ENCODE measurements at regions not wholly inside any gene's neighbourhood (a gene's known extent, or its start where the extent isn't known, plus 50 kb on each side); places are given as distances from the start of the nearest gene placed in this dataset.

DNA sequence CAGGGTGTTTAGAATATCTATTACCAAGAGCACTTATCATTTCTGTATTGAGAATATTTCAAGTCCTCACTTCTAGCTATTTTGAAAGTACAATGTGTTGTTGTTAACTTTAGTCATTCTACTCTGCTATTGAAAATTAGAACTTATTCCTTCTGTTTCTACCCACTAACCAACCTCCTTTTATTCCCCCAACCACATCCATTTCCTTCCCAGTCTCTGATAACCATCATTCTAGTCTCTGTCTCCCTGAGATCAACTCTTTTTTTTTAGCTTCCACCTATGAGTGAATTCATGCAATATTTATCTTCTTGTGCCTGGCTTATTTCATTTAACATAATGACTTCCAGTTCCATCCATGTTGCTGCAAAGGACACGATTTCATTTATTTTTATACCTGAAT lies 290.6 kb upstream of the OR4E1 start:
- no peaks in the 10 kb centered on the region for H3K9me3 ChIP-seq (ENCODE audit: control insufficient read depth, insufficient read depth, low read length)
- H3K4me1 ChIP-seq (ENCODE audit: control insufficient read depth, low read length), result no peaks in the 10 kb centered on the region
- H3K9me2 ChIP-seq (replicated peaks; ENCODE audit: control insufficient read depth, low read length), result no peaks in the 10 kb centered on the region
- H4K20me1 ChIP-seq (ENCODE audit: control insufficient read depth, insufficient read depth, low read depth, low read length), result no peaks in the 10 kb centered on the region
- H3K36me3 ChIP-seq (ENCODE audit: control insufficient read depth, low read length), result no peaks in the 10 kb centered on the region
- TF ChIP-seq EZH2phosphoT487 (IDR thresholded peaks at IDR 0.05; ENCODE audit: borderline replicate concordance, low read length), result no peak
- TF ChIP-seq, protein P1, sequence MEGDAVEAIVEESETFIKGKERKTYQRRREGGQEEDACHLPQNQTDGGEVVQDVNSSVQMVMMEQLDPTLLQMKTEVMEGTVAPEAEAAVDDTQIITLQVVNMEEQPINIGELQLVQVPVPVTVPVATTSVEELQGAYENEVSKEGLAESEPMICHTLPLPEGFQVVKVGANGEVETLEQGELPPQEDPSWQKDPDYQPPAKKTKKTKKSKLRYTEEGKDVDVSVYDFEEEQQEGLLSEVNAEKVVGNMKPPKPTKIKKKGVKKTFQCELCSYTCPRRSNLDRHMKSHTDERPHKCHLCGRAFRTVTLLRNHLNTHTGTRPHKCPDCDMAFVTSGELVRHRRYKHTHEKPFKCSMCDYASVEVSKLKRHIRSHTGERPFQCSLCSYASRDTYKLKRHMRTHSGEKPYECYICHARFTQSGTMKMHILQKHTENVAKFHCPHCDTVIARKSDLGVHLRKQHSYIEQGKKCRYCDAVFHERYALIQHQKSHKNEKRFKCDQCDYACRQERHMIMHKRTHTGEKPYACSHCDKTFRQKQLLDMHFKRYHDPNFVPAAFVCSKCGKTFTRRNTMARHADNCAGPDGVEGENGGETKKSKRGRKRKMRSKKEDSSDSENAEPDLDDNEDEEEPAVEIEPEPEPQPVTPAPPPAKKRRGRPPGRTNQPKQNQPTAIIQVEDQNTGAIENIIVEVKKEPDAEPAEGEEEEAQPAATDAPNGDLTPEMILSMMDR (IDR thresholded peaks at IDR 0.05; ENCODE audit: low read depth, low read length, poor library complexity, severe bottlenecking), result no peak
- H3F3A ChIP-seq (ENCODE audit: control insufficient read depth, insufficient read depth), result no peaks in the 10 kb centered on the region
- no peaks in the 10 kb centered on the region for H3K27me3 ChIP-seq (ENCODE audit: control insufficient read depth, low read length)
- H3K79me2 ChIP-seq (ENCODE audit: control insufficient read depth, low read length), result no peaks in the 10 kb centered on the region
- no peak overlapping the region for H3K27ac ChIP-seq (ENCODE audit: low read depth, low read length)
- no peak overlapping the region for H3K4me3 ChIP-seq (ENCODE audit: low read length)
- H3K4me2 ChIP-seq (ENCODE audit: low read length), result no peak overlapping the region

DNA sequence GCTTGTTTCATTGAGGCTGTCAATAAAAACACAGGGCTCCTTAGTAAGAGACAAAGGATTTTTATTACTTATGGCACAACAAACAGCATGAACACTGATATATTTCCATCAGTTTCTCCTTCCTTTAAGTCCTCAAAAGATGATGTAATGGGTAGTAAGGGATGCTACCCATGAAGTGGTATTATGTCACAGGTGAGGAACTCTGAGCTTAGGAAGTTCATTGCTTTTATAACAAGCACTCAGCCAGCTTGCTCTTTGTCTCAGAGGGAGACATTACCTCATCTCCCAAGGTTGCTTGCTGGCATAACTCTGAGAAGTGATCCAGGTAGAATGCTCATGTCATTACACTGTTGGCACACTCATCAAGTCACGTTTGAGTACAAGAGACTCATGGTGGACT lies 287.0 kb upstream of the OR4E1 start:
- Histone ChIP-seq H3K9me3 (ENCODE audit: control insufficient read depth, insufficient read depth, low read length) (no peaks in the 10 kb centered on the region), H3F3A (ENCODE audit: control insufficient read depth, insufficient read depth) (no peaks in the 10 kb centered on the region), H3K4me3 (ENCODE audit: low read length) (no peak overlapping the region), H3K27me3 (ENCODE audit: control insufficient read depth, low read length) (0 out of 2 replicates have a peak, but pooled peaks cover 3% of the 10 kb centered on the region), H3K79me2 (ENCODE audit: control insufficient read depth, low read length) (no peaks in the 10 kb centered on the region), H4K20me1 (ENCODE audit: control insufficient read depth, insufficient read depth, low read depth, low read length) (no peaks in the 10 kb centered on the region), H3K4me2 (ENCODE audit: low read length) (no peak overlapping the region), H3K36me3 (ENCODE audit: control insufficient read depth, low read length) (no peaks in the 10 kb centered on the region), H3K27ac (ENCODE audit: low read depth, low read length) (no peak overlapping the region), H3K4me1 (ENCODE audit: control insufficient read depth, low read length) (no peaks in the 10 kb centered on the region), H3K9me2 (replicated peaks; ENCODE audit: control insufficient read depth, low read length) (no peaks in the 10 kb centered on the region)
- TF ChIP-seq, protein P1 (IDR thresholded peaks at IDR 0.05; ENCODE audit: low read depth, low read length, poor library complexity, severe bottlenecking), result no peak
- TF ChIP-seq EZH2phosphoT487 (IDR thresholded peaks at IDR 0.05; ENCODE audit: borderline replicate concordance, low read length), result no peak

DNA sequence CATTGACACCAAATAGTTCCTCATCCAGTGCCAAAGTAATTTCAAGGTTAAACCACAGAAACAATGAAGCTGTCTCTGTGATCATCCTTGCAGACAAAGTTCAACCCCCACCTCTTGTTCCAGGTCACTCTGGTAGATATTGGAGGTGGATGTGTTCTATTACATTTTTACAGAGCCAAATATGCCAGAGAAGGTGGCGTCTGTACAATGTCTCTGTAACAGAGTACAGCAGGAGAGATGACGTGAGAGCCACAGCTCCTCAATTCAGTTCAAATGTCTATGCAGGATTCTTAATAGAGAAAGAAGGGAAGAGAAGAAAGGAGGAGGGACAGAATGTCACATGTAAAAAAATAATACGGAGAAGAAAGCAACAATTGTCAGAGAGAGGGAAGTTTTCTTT lies 268.3 kb upstream of the OR4E1 start:
- Histone ChIP-seq H3K4me2 (ENCODE audit: low read length) (no peak overlapping the region), H3K27ac (ENCODE audit: low read depth, low read length) (no peak overlapping the region), H3K27me3 (ENCODE audit: control insufficient read depth, low read length) (peaks cover 17% of the 10 kb centered on the region), H3K9me3 (ENCODE audit: control insufficient read depth, insufficient read depth, low read length) (no peaks in the 10 kb centered on the region), H3K4me3 (ENCODE audit: low read length) (no peak overlapping the region), H3F3A (ENCODE audit: control insufficient read depth, insufficient read depth) (no peaks in the 10 kb centered on the region), H3K9me2 (replicated peaks; ENCODE audit: control insufficient read depth, low read length) (no peaks in the 10 kb centered on the region), H4K20me1 (ENCODE audit: control insufficient read depth, insufficient read depth, low read depth, low read length) (no peaks in the 10 kb centered on the region), H3K4me1 (ENCODE audit: control insufficient read depth, low read length) (peaks cover 4% of the 10 kb centered on the region; the same call in 1 of the 2 replicates), H3K36me3 (ENCODE audit: control insufficient read depth, low read length) (no peaks in the 10 kb centered on the region), H3K79me2 (ENCODE audit: control insufficient read depth, low read length) (no peaks in the 10 kb centered on the region)
- TF ChIP-seq EZH2phosphoT487 (IDR thresholded peaks at IDR 0.05; ENCODE audit: borderline replicate concordance, low read length), result no peak
- TF ChIP-seq, protein P1 (IDR thresholded peaks at IDR 0.05; ENCODE audit: low read depth, low read length, poor library complexity, severe bottlenecking), result no peak

All from DOHH2 (cell line).